ENCODE measurements at regions not wholly inside any gene's neighbourhood (a gene's known extent, or its start where the extent isn't known, plus 50 kb on each side); places are given as distances from the start of the nearest gene placed in this dataset.

GRCh38 chr21:15422783-15423182 lies 307.0 kb upstream of the USP25 start:
- no peaks in the 10 kb centered on the region for H3K36me3 Mint-ChIP-seq (ENCODE audit: low read depth)
- no peaks in the 10 kb centered on the region for H3K27me3 Mint-ChIP-seq (ENCODE audit: low read depth)
- no peak overlapping the region for H3K4me3 Mint-ChIP-seq
- no peaks in the 10 kb centered on the region for H3K9me3 Mint-ChIP-seq
- peaks cover 6% of the 10 kb centered on the region for H3K4me1 Mint-ChIP-seq (ENCODE audit: low read depth)
- H3K27ac Mint-ChIP-seq = no peak overlapping the region

GRCh38 chr21:15423676-15424445 lies 305.9 kb upstream of the USP25 start:
- Mint-ChIP-seq H3K4me3 (no peak overlapping the region), H3K27me3 (ENCODE audit: low read depth) (no peaks in the 10 kb centered on the region), H3K9me3 (no peaks in the 10 kb centered on the region), H3K36me3 (ENCODE audit: low read depth) (no peaks in the 10 kb centered on the region), H3K27ac (no peak overlapping the region), H3K4me1 (ENCODE audit: low read depth) (peaks cover 6% of the 10 kb centered on the region)

DNA sequence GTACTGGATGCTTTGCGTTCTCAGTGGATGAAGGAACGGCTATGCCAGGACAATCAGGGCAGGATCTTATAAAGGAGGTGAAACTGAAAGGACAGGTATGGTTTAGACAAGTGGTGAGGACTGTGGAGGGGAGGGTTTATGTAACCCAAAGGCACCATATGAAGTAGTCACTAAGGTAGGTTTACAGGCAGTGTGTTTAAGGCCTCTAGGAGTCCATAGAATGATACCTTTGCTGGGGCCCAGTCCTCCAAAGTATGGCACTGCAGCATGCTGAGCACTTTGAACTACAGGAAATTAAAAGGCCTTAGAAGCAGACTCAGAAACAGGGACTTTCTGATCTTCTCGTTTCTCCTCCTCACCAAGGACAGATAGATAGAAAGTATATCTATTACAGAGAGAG lies 304.7 kb upstream of the USP25 start:
- Mint-ChIP-seq H3K9me3 (no peaks in the 10 kb centered on the region), H3K36me3 (ENCODE audit: low read depth) (no peaks in the 10 kb centered on the region), H3K27ac (no peak overlapping the region), H3K4me3 (no peak overlapping the region), H3K4me1 (ENCODE audit: low read depth) (peaks cover 6% of the 10 kb centered on the region), H3K27me3 (ENCODE audit: low read depth) (no peaks in the 10 kb centered on the region)

DNA sequence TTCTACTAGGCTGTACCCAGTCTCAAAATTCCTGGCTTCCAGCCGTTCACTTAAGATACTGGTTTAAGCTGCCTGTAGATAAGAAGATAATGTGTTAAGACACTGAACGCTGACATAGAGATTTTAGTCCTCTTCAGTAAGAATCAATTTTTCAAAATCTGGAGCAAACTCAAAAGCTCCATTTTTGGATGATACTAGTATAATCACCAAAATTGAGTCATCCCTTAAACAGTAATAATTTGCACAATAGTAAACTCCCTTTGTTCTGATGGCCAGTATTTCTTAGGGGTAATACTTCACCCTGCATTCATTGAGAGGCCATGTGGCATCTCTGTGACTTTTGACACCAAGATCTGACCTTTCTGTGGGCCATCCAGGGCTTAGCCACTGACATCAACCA lies 299.8 kb upstream of the USP25 start:
- Mint-ChIP-seq H3K4me1 (ENCODE audit: low read depth) (peaks cover 2% of the 10 kb centered on the region), H3K9me3 (peaks cover 3% of the 10 kb centered on the region), H3K27me3 (ENCODE audit: low read depth) (no peaks in the 10 kb centered on the region), H3K27ac (no peak overlapping the region), H3K36me3 (ENCODE audit: low read depth) (no peaks in the 10 kb centered on the region), H3K4me3 (no peak overlapping the region)

DNA sequence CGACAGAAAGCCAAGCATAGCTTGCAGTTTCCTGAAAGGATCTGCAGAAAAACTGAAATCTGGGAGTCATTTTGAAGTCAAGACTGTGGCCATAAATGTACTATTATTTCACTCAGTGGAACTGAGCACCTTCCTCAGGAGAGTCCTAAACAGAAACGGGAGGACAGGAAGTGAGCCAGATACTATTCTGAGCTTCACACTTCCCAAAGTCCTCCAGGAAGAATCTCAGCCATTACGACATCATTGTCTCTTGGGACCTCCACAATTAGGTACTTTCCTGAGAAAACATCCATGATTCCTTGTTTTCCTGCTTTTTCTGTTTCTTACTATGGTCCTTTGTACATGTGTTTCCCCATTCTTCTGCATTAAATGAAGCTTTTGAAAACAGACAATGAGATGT lies 299.2 kb upstream of the USP25 start:
- Mint-ChIP-seq H3K4me3 (no peak overlapping the region), H3K27me3 (ENCODE audit: low read depth) (no peaks in the 10 kb centered on the region), H3K36me3 (ENCODE audit: low read depth) (no peaks in the 10 kb centered on the region), H3K4me1 (ENCODE audit: low read depth) (peaks cover 2% of the 10 kb centered on the region), H3K9me3 (peaks cover 3% of the 10 kb centered on the region), H3K27ac (no peak overlapping the region)

GRCh38 chr21:15431053-15431452 lies 298.7 kb upstream of the USP25 start:
- Mint-ChIP-seq H3K9me3 (peaks cover 3% of the 10 kb centered on the region), H3K27me3 (ENCODE audit: low read depth) (no peaks in the 10 kb centered on the region), H3K4me3 (no peak overlapping the region), H3K27ac (no peak overlapping the region), H3K36me3 (ENCODE audit: low read depth) (no peaks in the 10 kb centered on the region), H3K4me1 (ENCODE audit: low read depth) (no peaks in the 10 kb centered on the region)

GRCh38 chr21:15433091-15433490 lies 296.7 kb upstream of the USP25 start:
- H3K4me3 Mint-ChIP-seq = no peak overlapping the region
- peaks cover 3% of the 10 kb centered on the region for H3K4me1 Mint-ChIP-seq (ENCODE audit: low read depth)
- H3K9me3 Mint-ChIP-seq = peaks cover 3% of the 10 kb centered on the region
- H3K27ac Mint-ChIP-seq = no peak overlapping the region
- no peaks in the 10 kb centered on the region for H3K36me3 Mint-ChIP-seq (ENCODE audit: low read depth)
- H3K27me3 Mint-ChIP-seq (ENCODE audit: low read depth) = no peaks in the 10 kb centered on the region

DNA sequence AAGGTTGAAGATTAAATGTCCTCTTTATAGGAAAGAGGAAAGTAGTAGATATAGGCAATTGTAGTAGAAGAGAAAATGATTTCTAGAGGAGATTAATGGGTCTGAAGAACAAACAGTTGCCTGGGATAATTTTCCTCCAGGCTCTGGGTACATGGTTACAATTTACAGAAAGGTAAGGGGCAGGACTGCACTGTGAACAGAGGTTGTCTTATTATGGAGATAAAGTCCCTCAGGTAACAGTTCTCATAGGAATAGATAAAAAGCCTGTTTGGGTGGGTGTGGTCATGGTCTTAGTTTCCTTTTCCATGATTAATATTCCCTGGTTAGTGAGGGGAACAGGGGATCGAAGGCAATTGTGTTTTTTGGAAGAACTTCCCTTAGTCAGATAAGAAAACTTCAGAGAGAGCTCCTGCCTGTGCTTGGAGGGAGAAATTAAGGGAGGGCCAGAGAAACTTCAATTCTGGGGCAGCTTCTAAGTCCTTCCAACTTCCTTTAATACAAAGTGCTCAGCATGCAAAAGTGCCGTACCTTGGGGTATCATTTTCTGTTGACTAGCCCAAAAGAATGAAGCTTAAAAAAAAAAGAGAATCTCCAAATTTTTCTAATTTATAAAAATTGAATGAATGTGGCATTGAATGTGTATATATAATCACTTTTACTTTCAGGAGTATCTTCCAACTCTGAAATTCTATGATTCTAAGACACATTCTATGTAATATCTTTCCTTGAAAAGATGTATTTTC lies 295.4 kb upstream of the USP25 start:
- Mint-ChIP-seq H3K27ac (no peak overlapping the region), H3K4me3 (no peak overlapping the region), H3K36me3 (ENCODE audit: low read depth) (no peaks in the 10 kb centered on the region), H3K9me3 (peaks cover 3% of the 10 kb centered on the region), H3K4me1 (ENCODE audit: low read depth) (peaks cover 3% of the 10 kb centered on the region), H3K27me3 (ENCODE audit: low read depth) (no peaks in the 10 kb centered on the region)

DNA sequence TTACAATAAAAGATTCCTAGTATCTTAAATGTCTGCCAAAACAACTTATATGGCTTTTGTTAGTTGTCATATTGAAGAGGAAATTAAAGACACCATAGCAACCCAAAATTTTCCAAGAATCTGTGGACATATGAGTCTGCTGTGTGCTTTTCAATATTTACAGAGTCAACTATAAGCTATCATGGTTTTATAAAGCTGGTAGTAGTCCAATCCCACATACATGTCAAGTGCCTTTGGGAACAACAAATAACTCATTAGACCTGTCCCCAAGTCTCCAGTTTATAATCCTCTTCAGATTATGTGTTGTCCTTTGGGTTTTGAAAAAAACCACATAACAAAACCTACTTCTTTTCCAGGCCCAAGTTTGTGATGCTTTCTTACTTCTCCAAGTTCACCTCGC lies 293.8 kb upstream of the USP25 start:
- peaks cover 3% of the 10 kb centered on the region for H3K9me3 Mint-ChIP-seq
- H3K4me3 Mint-ChIP-seq = no peak overlapping the region
- H3K27me3 Mint-ChIP-seq (ENCODE audit: low read depth) = no peaks in the 10 kb centered on the region
- H3K27ac Mint-ChIP-seq = no peak overlapping the region
- H3K36me3 Mint-ChIP-seq (ENCODE audit: low read depth) = no peaks in the 10 kb centered on the region
- peaks cover 3% of the 10 kb centered on the region for H3K4me1 Mint-ChIP-seq (ENCODE audit: low read depth)

GRCh38 chr21:15437883-15438282 lies 291.9 kb upstream of the USP25 start:
- peaks cover 3% of the 10 kb centered on the region for H3K4me1 Mint-ChIP-seq (ENCODE audit: low read depth)
- H3K36me3 Mint-ChIP-seq (ENCODE audit: low read depth) = no peaks in the 10 kb centered on the region
- H3K4me3 Mint-ChIP-seq = no peak overlapping the region

DNA sequence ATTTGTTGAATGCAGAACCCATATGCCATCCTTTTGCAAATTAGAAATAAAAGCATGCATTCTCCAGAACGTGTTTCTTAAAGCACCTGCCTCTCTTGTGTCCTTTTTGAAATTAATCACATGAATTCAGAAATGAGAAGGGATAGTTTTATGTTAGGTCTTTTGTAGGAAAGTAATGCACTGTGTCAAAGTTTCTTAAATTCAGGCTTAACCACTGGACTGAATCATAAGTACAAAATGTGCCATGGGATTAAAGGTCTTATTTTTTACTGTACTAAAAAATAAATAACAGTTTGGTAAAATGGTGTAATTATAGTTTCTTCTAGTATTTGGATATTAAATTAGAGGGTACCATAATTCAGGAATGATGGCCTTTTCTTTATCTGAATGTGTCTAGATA lies 290.1 kb upstream of the USP25 start:
- Mint-ChIP-seq H3K9me3 (peaks cover 3% of the 10 kb centered on the region), H3K36me3 (ENCODE audit: low read depth) (no peaks in the 10 kb centered on the region), H3K27me3 (ENCODE audit: low read depth) (no peaks in the 10 kb centered on the region), H3K4me3 (no peak overlapping the region), H3K4me1 (ENCODE audit: low read depth) (peaks cover 3% of the 10 kb centered on the region), H3K27ac (no peak overlapping the region)

More at GRCh38 chr21:15437883-15438282, 291.9 kb upstream of the USP25 start:
- Mint-ChIP-seq H3K27me3 (ENCODE audit: low read depth) (no peaks in the 10 kb centered on the region), H3K9me3 (peaks cover 3% of the 10 kb centered on the region), H3K27ac (no peak overlapping the region)

DNA sequence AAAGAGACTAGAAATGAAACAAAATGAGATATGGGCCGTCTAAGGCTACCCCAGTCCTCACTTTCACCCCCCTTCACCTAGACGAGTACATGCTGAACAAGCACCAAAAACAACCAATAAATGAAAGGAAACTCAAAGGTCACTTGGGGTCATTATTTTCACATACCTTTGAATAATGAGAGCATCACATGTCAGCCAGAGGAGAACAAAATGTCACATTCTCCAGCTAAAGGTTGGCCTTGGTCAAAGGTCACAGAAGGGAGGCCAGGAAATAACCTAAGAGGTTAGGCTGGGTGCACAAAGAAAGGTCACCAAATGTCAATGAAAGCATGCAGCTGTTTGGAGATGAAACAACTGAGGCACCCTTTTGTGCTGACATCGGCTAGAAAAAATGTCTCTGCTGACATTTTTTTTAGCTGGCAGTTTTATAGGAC lies 288.7 kb upstream of the USP25 start:
- no peaks in the 10 kb centered on the region for H3K36me3 Mint-ChIP-seq (ENCODE audit: low read depth)
- H3K4me1 Mint-ChIP-seq (ENCODE audit: low read depth) = peaks cover 3% of the 10 kb centered on the region
- no peak overlapping the region for H3K4me3 Mint-ChIP-seq
- H3K9me3 Mint-ChIP-seq = no peaks in the 10 kb centered on the region
- no peak overlapping the region for H3K27ac Mint-ChIP-seq
- no peaks in the 10 kb centered on the region for H3K27me3 Mint-ChIP-seq (ENCODE audit: low read depth)

DNA sequence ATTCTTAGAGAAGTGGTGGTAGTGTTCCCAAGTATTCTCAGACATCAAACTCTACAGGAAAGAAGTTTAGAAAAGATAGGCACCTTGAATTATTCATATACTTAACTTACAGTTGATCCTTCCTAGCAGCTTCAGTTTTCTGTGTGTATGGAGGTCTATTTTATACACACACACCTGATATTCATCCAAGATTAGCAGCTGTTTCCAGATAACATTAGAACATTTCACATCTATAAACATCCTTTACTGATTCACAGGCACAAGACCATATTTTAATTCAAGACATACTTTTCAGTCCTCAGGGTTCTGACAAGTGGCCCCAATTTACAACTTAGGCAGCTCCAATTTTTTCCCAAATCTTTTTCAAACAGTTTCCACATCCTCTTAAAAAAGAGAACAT lies 287.8 kb upstream of the USP25 start:
- Mint-ChIP-seq H3K9me3 (no peaks in the 10 kb centered on the region), H3K4me3 (no peak overlapping the region), H3K27me3 (ENCODE audit: low read depth) (no peaks in the 10 kb centered on the region), H3K27ac (no peak overlapping the region), H3K4me1 (ENCODE audit: low read depth) (peaks cover 3% of the 10 kb centered on the region), H3K36me3 (ENCODE audit: low read depth) (no peaks in the 10 kb centered on the region)

DNA sequence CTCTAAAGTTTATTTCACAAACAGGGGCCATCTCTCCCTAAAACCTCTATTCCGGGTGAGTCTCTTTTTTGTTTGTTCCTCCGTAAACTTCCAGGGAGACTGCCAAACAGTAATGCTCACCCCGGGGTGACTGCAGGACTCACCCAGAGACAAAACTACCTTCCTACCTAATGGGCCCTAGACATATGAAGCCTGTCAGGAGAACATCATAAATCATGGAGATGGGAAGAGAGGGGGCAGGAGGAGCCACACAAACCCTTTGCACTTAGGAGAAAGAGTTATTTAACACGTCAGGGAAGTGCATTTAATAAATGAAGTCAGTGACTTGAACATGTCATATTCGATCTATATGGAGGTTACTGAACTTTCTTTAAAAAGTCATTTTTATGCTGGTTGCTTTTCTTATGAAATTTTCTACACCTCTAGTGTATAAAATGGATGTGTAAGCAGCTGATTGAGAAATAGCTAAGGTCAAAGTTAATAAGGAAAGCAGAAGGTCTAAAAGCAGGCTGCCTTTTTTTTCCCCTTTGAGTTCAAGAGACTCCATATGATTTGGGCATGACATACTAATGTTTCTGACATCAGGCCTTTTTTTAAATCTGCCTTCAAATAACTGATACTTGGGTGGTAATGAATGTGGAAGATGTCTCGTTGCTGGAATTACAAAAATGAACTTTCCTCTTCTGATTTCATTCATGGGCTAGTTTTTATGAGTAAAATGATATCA lies 286.9 kb upstream of the USP25 start:
- no peaks in the 10 kb centered on the region for H3K36me3 Mint-ChIP-seq (ENCODE audit: low read depth)
- H3K4me1 Mint-ChIP-seq (ENCODE audit: low read depth) = peaks cover 1% of the 10 kb centered on the region
- no peaks in the 10 kb centered on the region for H3K9me3 Mint-ChIP-seq
- H3K27ac Mint-ChIP-seq = no peak overlapping the region
- no peaks in the 10 kb centered on the region for H3K27me3 Mint-ChIP-seq (ENCODE audit: low read depth)
- no peak overlapping the region for H3K4me3 Mint-ChIP-seq

- peaks cover under 1% of the 10 kb centered on the region for H3K9me3 Mint-ChIP-seq
- no peak overlapping the region for H3K27ac Mint-ChIP-seq
- no peak overlapping the region for H3K4me3 Mint-ChIP-seq
- H3K4me1 Mint-ChIP-seq (ENCODE audit: low read depth) = no peaks in the 10 kb centered on the region
- no peaks in the 10 kb centered on the region for H3K36me3 Mint-ChIP-seq (ENCODE audit: low read depth)
- H3K27me3 Mint-ChIP-seq (ENCODE audit: low read depth) = no peaks in the 10 kb centered on the region
These were observed 286.1 kb upstream of the USP25 start for GRCh38 chr21:15443740-15444117.

Data from T-helper 1 cell treated with Interleukin-12 subunit alpha and Interleukin-12 subunit beta and Interleukin-4 antibody, amounts not matched to agents 30 μg/mL and 1 μg/mL, for 36 hours (primary cell).